PC-9 (cell line): ENCODE measurements at regions not wholly inside any gene's neighbourhood (a gene's known extent, or its start where the extent isn't known, plus 50 kb on each side); places are given as distances from the start of the nearest gene placed in this dataset.

Experiments used
- BruUV-seq: library from RNA; stranded (reverse); fragments of 400-500 nt; replicated peaks from 2 replicates; lab custom pipeline; 2021; lab: Mats Ljungman, UMichigan
- CTCF ChIA-PET: fragments of 300-600 bp; sonication (Branson Sonifier 250); formaldehyde crosslinking; loops from one replicate; lab custom pipeline; 2022; ENCODE audit warnings: antibody characterized with exemption; lab: Charles Lee
- POLR2A ChIA-PET: fragments of 300-600 bp; sonication (Branson Sonifier 250); formaldehyde crosslinking; loops from one replicate; lab custom pipeline; 2022; ENCODE audit warnings: antibody characterized with exemption; ENCODE audit not compliant: unreplicated experiment; lab: Charles Lee
- DNase-seq, 2 experiments: peaks; one replicate each; pipeline versions ENCODE4 v3.0.0 to v3.0.0-alpha.2; 2015 to 2022; ENCODE audit warnings: mixed read lengths in 1 of 2
- H2AFZ ChIP-seq: fragments of 200-600 bp; sonication (generic); 2 replicates; pipeline ENCODE4 v1.8.1; 2017; ENCODE audit warnings: antibody characterized with exemption
- H3F3A ChIP-seq: fragments of 200-600 bp; sonication (generic); 2 replicates; pipeline ENCODE4 v1.8.1; 2017; ENCODE audit warnings: antibody characterized with exemption, mild to moderate bottlenecking, low read depth; ENCODE audit not compliant: insufficient read depth
- H3K27ac ChIP-seq: fragments of 200-600 bp; sonication (generic); 2 replicates; pipeline ENCODE4 v1.6.1; 2016; ENCODE audit warnings: mixed run types
- H3K27me3 ChIP-seq: fragments of 200-600 bp; sonication (generic); 2 replicates; pipeline ENCODE4 v1.6.1; 2016; ENCODE audit warnings: low read depth, mixed run types; ENCODE audit not compliant: insufficient read depth
- H3K36me3 ChIP-seq: fragments of 200-600 bp; sonication (generic); 2 replicates; pipeline ENCODE4 v1.6.1; 2016; ENCODE audit warnings: low read depth, mixed run types
- H3K4me1 ChIP-seq: fragments of 200-600 bp; sonication (generic); replicated peaks from 2 replicates; pipeline ENCODE4 v1.6.1; 2016; ENCODE audit warnings: mixed run types; ENCODE audit not compliant: insufficient read depth
- H3K4me2 ChIP-seq: fragments of 200-600 bp; sonication (generic); 2 replicates; pipeline ENCODE4 v1.6.1; 2017; ENCODE audit warnings: mixed run types
- H3K4me3 ChIP-seq: fragments of 200-600 bp; sonication (generic); 2 replicates; pipeline ENCODE4 v1.6.1; 2016; ENCODE audit warnings: mixed run types
- H3K79me2 ChIP-seq: fragments of 200-600 bp; sonication (generic); 2 replicates; pipeline ENCODE4 v1.6.1; 2017; ENCODE audit warnings: low read depth, mixed run types
- H3K9me2 ChIP-seq: fragments of 200-600 bp; sonication (generic); 2 replicates; pipeline ENCODE4 v1.8.1; 2017; ENCODE audit warnings: mild to moderate bottlenecking; ENCODE audit not compliant: insufficient read depth
- H3K9me3 ChIP-seq: fragments of 200-600 bp; sonication (generic); 2 replicates; pipeline ENCODE4 v1.8.1; 2016; ENCODE audit warnings: low read depth; ENCODE audit not compliant: insufficient read depth
- H4K20me1 ChIP-seq: fragments of 200-600 bp; sonication (generic); 2 replicates; pipeline ENCODE4 v1.8.1; 2017; ENCODE audit not compliant: insufficient read depth
- CTCF ChIP-seq: fragments of 200-600 bp; sonication (generic); conservative IDR thresholded peaks from 2 replicates; pipeline ENCODE4 v1.6.1; 2017; ENCODE audit warnings: mixed run types, antibody characterized with exemption, mild to moderate bottlenecking, moderate library complexity
- EZH2 ChIP-seq: fragments of 200-600 bp; sonication (generic); IDR thresholded peaks from 2 replicates; pipeline ENCODE4 v1.8.0; 2017; ENCODE audit warnings: antibody characterized with exemption, low read depth
- intact Hi-C: fragments of 100-400 bp; cut with micrococcal nuclease; formaldehyde crosslinking; loops from one replicate; pipeline ENCODE4 v1.10.0; 2022; ENCODE audit not compliant: unreplicated experiment

GRCh38 chr4:188879598-188879997, 740.4 kb downstream of the TRIML1 start:
- H3K36me3 ChIP-seq = no peaks in the 10 kb centered on the region
- BruUV-seq = no TSS peak
- H3K9me3 ChIP-seq = no peaks in the 10 kb centered on the region
- no peaks in the 10 kb centered on the region for H3K9me2 ChIP-seq
- H3K4me2 ChIP-seq = no peak overlapping the region
- no peak overlapping the region for H3K27ac ChIP-seq
- intact Hi-C loops = no loop called here
- CTCF ChIA-PET = no interaction called here
- no peak overlapping the region for H2AFZ ChIP-seq
- POLR2A ChIA-PET = no interaction called here
- H3K4me3 ChIP-seq = no peak overlapping the region
- no peaks in the 10 kb centered on the region for H3K4me1 ChIP-seq
- DNase-seq = no peak
- H3K27me3 ChIP-seq = no peaks in the 10 kb centered on the region
- TF ChIP-seq CTCF (no peak), EZH2 (no peak)
- no peaks in the 10 kb centered on the region for H4K20me1 ChIP-seq
- no peaks in the 10 kb centered on the region for H3K79me2 ChIP-seq
- H3F3A ChIP-seq = no peaks in the 10 kb centered on the region

- Histone ChIP-seq H3K4me3 (no peak overlapping the region), H3K9me2 (no peaks in the 10 kb centered on the region), H3K79me2 (no peaks in the 10 kb centered on the region), H3K9me3 (no peaks in the 10 kb centered on the region), H2AFZ (no peak overlapping the region), H3K27me3 (no peaks in the 10 kb centered on the region), H3K27ac (no peak overlapping the region), H3K4me1 (no peaks in the 10 kb centered on the region), H3K4me2 (no peak overlapping the region), H3F3A (no peaks in the 10 kb centered on the region), H4K20me1 (no peaks in the 10 kb centered on the region), H3K36me3 (no peaks in the 10 kb centered on the region)
- ChIA-PET CTCF (no interaction called here), POLR2A (no interaction called here)
- DNase-seq = no peak
- intact Hi-C loops = no loop called here
- BruUV-seq = no TSS peak
- TF ChIP-seq EZH2 = no peak
- no peak for TF ChIP-seq CTCF
Observed at GRCh38 chr4:188887905-188888304, 748.7 kb downstream of the TRIML1 start.

GRCh38 chr4:188892837-188893236, 753.6 kb downstream of the TRIML1 start:
- DNase-seq = no peak
- BruUV-seq = no TSS peak
- H3K9me2 ChIP-seq = no peaks in the 10 kb centered on the region
- CTCF ChIA-PET = no interaction called here
- H3F3A ChIP-seq = no peaks in the 10 kb centered on the region
- no peaks in the 10 kb centered on the region for H3K79me2 ChIP-seq
- H3K36me3 ChIP-seq = no peaks in the 10 kb centered on the region
- POLR2A ChIA-PET = no interaction called here
- no peak overlapping the region for H3K4me3 ChIP-seq
- H4K20me1 ChIP-seq = no peaks in the 10 kb centered on the region
- no peak overlapping the region for H2AFZ ChIP-seq
- TF ChIP-seq CTCF (no peak), EZH2 (no peak)
- no peak overlapping the region for H3K4me2 ChIP-seq
- H3K27me3 ChIP-seq = no peaks in the 10 kb centered on the region
- no peak overlapping the region for H3K27ac ChIP-seq
- intact Hi-C loops = no loop called here
- H3K4me1 ChIP-seq = no peaks in the 10 kb centered on the region
- no peaks in the 10 kb centered on the region for H3K9me3 ChIP-seq
